Ovary (tissue), 7 donors: ENCODE measurements at regions not wholly inside any gene's neighbourhood (a gene's known extent, or its start where the extent isn't known, plus 50 kb on each side); places are given as distances from the start of the nearest gene placed in this dataset.

Experiments
- DNase-seq, 5 donors: peaks; one replicate each; pipeline ENCODE4 v3.0.0-alpha.2; 2019 to 2020
- H3K27ac ChIP-seq, 2 donors: fragments of 200-600 bp; one replicate each; pipeline versions ENCODE4 v1.5.1 to v1.8.0; 2019 to 2022
- H3K27me3 ChIP-seq: fragments of 200-600 bp; one replicate; pipeline ENCODE4 v1.8.0; 2022
- H3K36me3 ChIP-seq: fragments of 200-600 bp; sonication (generic); one replicate; pipeline ENCODE4 v1.5.1; 2019
- H3K4me1 ChIP-seq: one replicate; pipeline ENCODE4 v1.8.1; 2013; ENCODE audit warnings: mild to moderate bottlenecking, moderate library complexity; ENCODE audit not compliant: insufficient read depth
- H3K4me3 ChIP-seq: fragments of 200-600 bp; sonication (generic); one replicate; pipeline ENCODE4 v1.5.1; 2017
- H3K9me3 ChIP-seq, 2 donors: fragments of 200-600 bp in 1 of 2; sonication (generic) in 1 of 2; one replicate each; pipeline versions ENCODE4 v1.5.1 to v1.8.1; 2013 to 2019; ENCODE audit warnings: mild to moderate bottlenecking in 1 of 2, moderate library complexity in 1 of 2
- CTCF ChIP-seq, 3 donors: fragments of 450-650 bp in 2 of 3; fragments of 200-600 bp in 1 of 3; IDR thresholded peaks; one replicate each; pipeline versions ENCODE4 v1.5.1 to v1.8.0; 2016 to 2022; ENCODE audit warnings: antibody characterized with exemption in 3 of 3, mild to moderate bottlenecking in 1 of 3
- EP300 ChIP-seq: sonication (generic); formaldehyde crosslinking; IDR thresholded peaks from one replicate; pipeline ENCODE4 v1.6.1; 2017; ENCODE audit warnings: antibody characterized with exemption
- POLR2A ChIP-seq: fragments of 450-650 bp; IDR thresholded peaks from one replicate; pipeline ENCODE4 v1.6.1; 2017; ENCODE audit warnings: antibody characterized with exemption, mild to moderate bottlenecking, moderate library complexity
- WGBS, 3 donors: extraction: QIAGEN DNeasy Blood & Tissue Kit in 1 of 3; methylation state at CpG; one replicate each; pipeline versions ENCODE4 v1.1.5 to v1.1.7; 2013 to 2017; 5-methylcytosine and 5-hydroxymethylcytosine counted together
- intact Hi-C, 4 donors: fragments of 100-400 bp; cut with DNase I; formaldehyde crosslinking; loops; one replicate each; pipeline versions ENCODE4 v1.11.0 to v1.15.1; 2022 to 2023
- donor health status: DM: no; HTN: no; CAD: no; lungs with moderate emphysema.
- donor health status: DM: no; HTN: no; CAD: no.
- donor health status: Bipolar disorder and iron deficiency.
- donor health status: DM: no; HTN: no; CAD: no.
- donor health status: DM: yes; HTN: yes; CAD: no.

GRCh38 chr17:73754886-73755400, 110.7 kb upstream of the SDK2 start:
- no peaks in the 10 kb centered on the region for H3K27me3 ChIP-seq
- no peaks in the 10 kb centered on the region for H3K9me3 ChIP-seq
- H3K4me1 ChIP-seq, result no peaks in the 10 kb centered on the region
- intact Hi-C loops, result no loop called here
- no peak for TF ChIP-seq POLR2A
- WGBS, 3 donors, result 69 to 81% (median 71%) methylated on average over 15 of the region's 15 CpGs
- no peak overlapping the region for H3K4me3 ChIP-seq
- no peak overlapping the region for H3K27ac ChIP-seq
- H3K36me3 ChIP-seq, result no peaks in the 10 kb centered on the region
- no peak for DNase-seq

- 17 to 26% (median 18%) methylated on average over 12 of the region's 12 CpGs for WGBS, 3 donors
- intact Hi-C loops, result no loop called here
- Histone ChIP-seq H3K4me3 (no peak overlapping the region), H3K4me1 (no peaks in the 10 kb centered on the region), H3K27ac (no peak overlapping the region), H3K27me3 (no peaks in the 10 kb centered on the region), H3K36me3 (no peaks in the 10 kb centered on the region), H3K9me3 (no peaks in the 10 kb centered on the region)
- DNase-seq, result no peak
- TF ChIP-seq EP300 (no peak), POLR2A (no peak), CTCF (IDR thresholded peaks at IDR 0.05) (no peak)
These were observed 113.2 kb upstream of the SDK2 start for GRCh38 chr17:73757420-73757819.

GRCh38 chr17:73758245-73758644, 114.0 kb upstream of the SDK2 start:
- Histone ChIP-seq H3K27me3 (no peaks in the 10 kb centered on the region), H3K27ac (no peak overlapping the region), H3K4me3 (no peak overlapping the region), H3K9me3 (no peaks in the 10 kb centered on the region), H3K4me1 (no peaks in the 10 kb centered on the region), H3K36me3 (no peaks in the 10 kb centered on the region)
- TF ChIP-seq CTCF (IDR thresholded peaks at IDR 0.05) (no peak), POLR2A (no peak), EP300 (no peak)
- intact Hi-C loops, result no loop called here
- WGBS, 3 donors, result 27 to 49% (median 31%) methylated on average over 7 of the region's 7 CpGs
- no peak for DNase-seq

- H3K4me3 ChIP-seq, result no peak overlapping the region
- H3K4me1 ChIP-seq, result no peaks in the 10 kb centered on the region
- no peaks in the 10 kb centered on the region for H3K9me3 ChIP-seq
- intact Hi-C loops, result no loop called here
- H3K36me3 ChIP-seq, result no peaks in the 10 kb centered on the region
- H3K27ac ChIP-seq, result no peak overlapping the region
- H3K27me3 ChIP-seq, result no peaks in the 10 kb centered on the region
- no peak for DNase-seq
- no peak for TF ChIP-seq EP300
- TF ChIP-seq CTCF (IDR thresholded peaks at IDR 0.05), result no peak
- no peak for TF ChIP-seq POLR2A
- WGBS, 3 donors, result 68 to 73% (median 69%) methylated on average over 8 of the region's 8 CpGs
These were observed 115.1 kb upstream of the SDK2 start for GRCh38 chr17:73759324-73759723.

- TF ChIP-seq POLR2A, result no peak
- no peak for TF ChIP-seq EP300
- no peak for TF ChIP-seq CTCF (IDR thresholded peaks at IDR 0.05)
- Histone ChIP-seq H3K36me3 (no peaks in the 10 kb centered on the region), H3K4me3 (no peak overlapping the region), H3K9me3 (no peaks in the 10 kb centered on the region), H3K27me3 (no peaks in the 10 kb centered on the region), H3K27ac (no peak overlapping the region), H3K4me1 (no peaks in the 10 kb centered on the region)
- 62 to 77% (median 72%) methylated on average over 18 of the region's 18 CpGs for WGBS, 3 donors
- intact Hi-C loops, result no loop called here
- DNase-seq, result no peak
These were observed 115.6 kb upstream of the SDK2 start for GRCh38 chr17:73759734-73760438.
